Left lung (tissue), 4 donors: ENCODE measurements at regions not wholly inside any gene's neighbourhood (a gene's known extent, or its start where the extent isn't known, plus 50 kb on each side); places are given as distances from the start of the nearest gene placed in this dataset.
A peak's percentile ranks its signal among the peaks of the same experiment; 100 is the strongest.

Experiments
- ATAC-seq: fragments of 200-7000 bp; cut with Tn5 transposase; one replicate; pipeline ENCODE4 v1.9.1; 2020; ENCODE audit warnings: moderate library complexity
- DNase-seq, 4 donors: peaks; one replicate each; pipeline ENCODE4 v3.0.0-alpha.2; 2013 to 2020
- H3K27ac ChIP-seq, 2 donors: fragments of 200-600 bp; sonication (generic) in 1 of 2; one replicate each; pipeline versions ENCODE4 v1.5.0 to v1.8.0; 2020 to 2021
- H3K27me3 ChIP-seq, 2 donors: fragments of 200-600 bp; sonication (generic) in 1 of 2; one replicate each; pipeline versions ENCODE4 v1.5.0 to v1.8.0; 2020 to 2021
- H3K36me3 ChIP-seq, 2 donors: fragments of 200-600 bp; sonication (generic) in 1 of 2; one replicate each; pipeline versions ENCODE4 v1.5.0 to v1.8.0; 2020 to 2021
- H3K4me1 ChIP-seq, 2 donors: fragments of 200-600 bp; one replicate each; pipeline ENCODE4 v1.8.0; 2021
- H3K4me3 ChIP-seq, 2 donors: fragments of 200-600 bp; sonication (generic) in 1 of 2; one replicate each; pipeline versions ENCODE4 v1.5.0 to v1.8.0; 2020 to 2021; ENCODE audit warnings: mild to moderate bottlenecking in 1 of 2
- H3K9me3 ChIP-seq, 2 donors: fragments of 200-600 bp; sonication (generic) in 1 of 2; one replicate each; pipeline versions ENCODE4 v1.5.0 to v1.8.0; 2020 to 2021
- CTCF ChIP-seq, 2 donors: fragments of 200-600 bp; sonication (generic) in 1 of 2; IDR thresholded peaks; one replicate each; pipeline versions ENCODE4 v1.5.0 to v1.8.0; 2021; ENCODE audit warnings: antibody characterized with exemption in 2 of 2
- intact Hi-C, 2 donors: fragments of 100-400 bp; cut with DNase I; formaldehyde crosslinking; loops; one replicate each; pipeline versions ENCODE4 v1.11.2 to v1.14.2; 2022
- donor health status: DM: no; HTN: yes; CAD: no.
- donor health status: DM: no; HTN: no; CAD: no.

GRCh38 chr5:3051400-3051799 lies 299.9 kb upstream of the IRX2 start:
- intact Hi-C loops = no loop called here
- no peak for TF ChIP-seq CTCF (IDR thresholded peaks at IDR 0.05)
- ATAC-seq = no peak
- no peaks in the 10 kb centered on the region for H3K36me3 ChIP-seq
- H3K27ac ChIP-seq = no peak overlapping the region
- H3K4me1 ChIP-seq = no peaks in the 10 kb centered on the region
- no peaks in the 10 kb centered on the region for H3K27me3 ChIP-seq
- peaks cover 0 to 2% of the 10 kb centered on the region in 2 donors for H3K9me3 ChIP-seq
- no peak overlapping the region for H3K4me3 ChIP-seq
- DNase-seq = peak in 1 of 4 donors; percentile 57

- Histone ChIP-seq H3K4me3 (no peak overlapping the region), H3K36me3 (no peaks in the 10 kb centered on the region), H3K27ac (no peak overlapping the region), H3K27me3 (no peaks in the 10 kb centered on the region), H3K4me1 (no peaks in the 10 kb centered on the region), H3K9me3 (peaks cover 0 to 2% of the 10 kb centered on the region in 2 donors)
- no peak for ATAC-seq
- TF ChIP-seq CTCF (IDR thresholded peaks at IDR 0.05) = no peak
- peak in 1 of 4 donors; percentile 80 for DNase-seq
- intact Hi-C loops = no loop called here
These were observed 299.4 kb upstream of the IRX2 start for GRCh38 chr5:3050863-3051262.

- Histone ChIP-seq H3K9me3 (peaks cover 0 to 2% of the 10 kb centered on the region in 2 donors), H3K4me1 (no peaks in the 10 kb centered on the region), H3K36me3 (no peaks in the 10 kb centered on the region), H3K27ac (no peak overlapping the region), H3K4me3 (no peak overlapping the region), H3K27me3 (no peaks in the 10 kb centered on the region)
- DNase-seq = no peak
- no peak for TF ChIP-seq CTCF (IDR thresholded peaks at IDR 0.05)
- no peak for ATAC-seq
- intact Hi-C loops = no loop called here
These were observed 297.8 kb upstream of the IRX2 start for GRCh38 chr5:3049261-3049660.

- no peaks in the 10 kb centered on the region for H3K4me1 ChIP-seq
- H3K36me3 ChIP-seq = no peaks in the 10 kb centered on the region
- TF ChIP-seq CTCF (IDR thresholded peaks at IDR 0.05) = no peak
- ATAC-seq = no peak
- no peaks in the 10 kb centered on the region for H3K27me3 ChIP-seq
- no peak for DNase-seq
- H3K9me3 ChIP-seq = peaks cover 0 to 7% of the 10 kb centered on the region in 2 donors
- no peak overlapping the region for H3K27ac ChIP-seq
- no peak overlapping the region for H3K4me3 ChIP-seq
- intact Hi-C loops = no loop called here
These were observed 295.8 kb upstream of the IRX2 start for GRCh38 chr5:3047212-3047774.

- no peaks in the 10 kb centered on the region for H3K27me3 ChIP-seq
- intact Hi-C loops = no loop called here
- no peaks in the 10 kb centered on the region for H3K36me3 ChIP-seq
- TF ChIP-seq CTCF (IDR thresholded peaks at IDR 0.05) = no peak
- H3K4me3 ChIP-seq = no peak overlapping the region
- ATAC-seq = no peak
- H3K4me1 ChIP-seq = no peaks in the 10 kb centered on the region
- H3K9me3 ChIP-seq = peaks cover 0 to 4% of the 10 kb centered on the region in 2 donors
- no peak overlapping the region for H3K27ac ChIP-seq
- no peak for DNase-seq
These were observed 292.1 kb upstream of the IRX2 start for GRCh38 chr5:3043600-3043999.
